ENCODE measurements at regions not wholly inside any gene's neighbourhood (a gene's known extent, or its start where the extent isn't known, plus 50 kb on each side); places are given as distances from the start of the nearest gene placed in this dataset.

DNA sequence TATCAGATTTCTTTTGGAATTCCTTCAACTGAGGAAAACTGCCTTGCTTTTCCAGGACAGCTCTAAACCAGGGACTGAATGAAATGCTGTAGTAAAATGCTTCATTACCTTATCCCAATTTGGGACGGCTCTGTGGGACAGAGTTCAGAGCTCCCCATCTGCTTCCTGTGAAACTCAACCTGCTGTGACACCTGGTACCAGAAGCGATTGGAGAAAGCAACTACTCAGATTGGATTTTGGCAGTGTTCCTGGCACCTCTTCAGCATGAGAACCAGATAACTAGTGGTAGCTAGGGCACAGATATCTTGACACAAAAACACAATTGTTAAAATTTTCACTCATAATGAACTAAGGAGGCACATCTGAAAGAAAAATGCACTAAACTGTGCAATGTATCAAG is 539.1 kb downstream of the SI start:
- no peak for DNase-seq

DNA sequence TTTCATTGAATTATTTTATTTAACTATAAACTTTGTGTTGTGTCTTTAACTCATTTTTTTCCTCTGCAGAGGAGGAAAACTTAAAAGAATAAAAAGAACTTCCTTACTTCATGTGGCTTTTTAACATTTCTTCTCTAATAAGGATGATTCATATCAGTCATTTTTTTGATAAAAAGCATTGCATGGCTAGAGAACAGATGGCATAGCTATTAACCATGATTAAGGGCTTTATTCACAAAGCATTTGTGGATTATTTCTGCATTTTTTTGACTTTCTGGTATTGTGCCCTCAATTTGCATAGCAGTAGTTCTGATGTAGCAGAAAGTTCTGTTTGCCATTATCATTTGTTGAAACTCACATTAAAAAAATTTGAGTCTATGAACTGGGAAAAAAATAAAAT is 540.8 kb downstream of the SI start:
- DNase-seq, result no peak

DNA sequence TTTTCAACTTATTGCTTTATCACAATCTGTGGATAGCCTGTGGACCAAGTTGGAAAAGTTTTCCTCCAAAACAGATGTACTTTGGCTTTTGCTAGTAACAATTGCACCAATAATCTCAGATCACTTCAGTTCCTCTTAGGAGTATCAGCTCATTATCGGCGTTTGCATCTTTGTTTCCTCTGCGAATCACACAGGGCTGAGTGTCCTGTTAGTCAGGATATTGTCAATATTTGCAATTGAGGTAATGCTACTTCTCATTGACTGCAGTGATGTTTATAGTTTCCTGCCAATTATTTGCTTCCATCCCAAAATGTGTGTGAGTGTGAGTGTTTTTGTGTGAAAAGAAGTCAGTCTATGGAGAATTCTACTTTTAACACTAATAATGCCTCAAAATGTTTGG is 545.0 kb downstream of the SI start:
- no peak for DNase-seq

DNA sequence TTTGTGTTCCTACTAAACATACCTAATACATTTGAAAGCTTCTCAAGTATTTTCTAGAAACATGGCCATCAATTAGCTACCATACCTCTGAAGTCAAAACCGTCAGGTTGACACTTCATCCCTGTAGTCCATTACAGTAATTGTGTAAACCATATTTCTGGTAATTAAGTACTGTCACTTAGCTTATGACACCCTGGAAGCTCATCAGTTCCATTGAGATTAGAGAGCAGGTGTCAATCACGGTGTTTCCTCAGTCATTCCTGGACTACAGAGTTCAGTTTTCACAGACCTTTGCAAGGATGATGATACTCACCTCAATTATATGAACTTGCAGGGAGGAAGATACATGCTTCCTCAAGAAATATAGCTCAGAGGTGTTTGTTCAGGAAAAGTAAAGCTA is 552.0 kb downstream of the SI start:
- no peak for DNase-seq

DNA sequence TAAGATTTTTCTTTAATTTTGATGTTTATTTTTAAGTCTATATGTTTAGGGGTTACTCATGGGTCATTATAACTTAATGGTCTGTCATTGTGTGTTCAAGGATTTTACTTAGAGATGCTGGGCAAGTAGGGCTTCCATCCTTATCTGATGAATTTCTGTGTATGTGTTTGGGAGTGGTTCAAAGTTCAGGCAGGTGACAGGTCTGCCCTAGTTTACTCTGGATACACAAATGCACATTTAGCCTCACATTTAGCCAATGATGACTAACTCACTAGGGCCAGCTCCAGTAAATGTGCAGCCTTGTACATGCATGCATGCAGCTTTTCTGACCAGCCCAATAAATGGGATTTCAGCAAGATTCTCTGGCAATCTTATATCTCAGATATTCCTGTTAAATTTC is 554.1 kb downstream of the SI start:
- no peak for DNase-seq

DNA sequence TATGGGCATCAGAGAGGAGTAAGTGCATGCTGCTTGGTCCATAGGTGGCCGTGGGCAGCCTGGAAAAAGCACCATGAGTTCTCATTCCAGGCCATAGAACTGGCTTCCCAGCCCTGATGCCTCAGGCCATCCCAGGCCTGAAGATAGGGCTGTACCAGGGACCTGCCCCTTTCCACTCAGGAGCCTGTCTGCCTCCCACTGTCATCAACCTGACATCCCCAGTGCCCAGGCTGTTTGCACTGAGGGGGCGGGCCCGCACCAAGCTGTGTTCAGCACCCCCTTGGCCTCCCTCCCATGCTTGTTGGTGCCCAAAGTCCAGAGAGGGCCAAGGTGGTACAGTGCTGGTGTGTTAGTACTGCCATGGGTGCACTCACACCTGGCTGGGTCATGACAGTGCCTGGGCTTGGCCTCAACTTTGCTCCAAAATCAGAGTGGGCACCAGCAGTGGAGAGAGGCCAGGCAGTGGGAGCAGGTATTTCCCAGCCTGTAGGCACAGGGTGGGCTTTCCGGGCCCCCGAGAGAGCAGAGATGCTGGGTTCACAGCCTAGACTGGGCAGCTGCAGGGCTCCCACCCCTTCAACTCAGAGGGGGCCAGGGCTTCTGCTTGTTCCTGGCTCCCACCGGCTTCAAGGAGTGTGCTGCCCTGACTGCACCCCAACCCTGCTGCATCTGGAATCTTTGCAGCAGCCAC is 556.1 kb downstream of the SI start:
- DNase-seq, result no peak

DNA sequence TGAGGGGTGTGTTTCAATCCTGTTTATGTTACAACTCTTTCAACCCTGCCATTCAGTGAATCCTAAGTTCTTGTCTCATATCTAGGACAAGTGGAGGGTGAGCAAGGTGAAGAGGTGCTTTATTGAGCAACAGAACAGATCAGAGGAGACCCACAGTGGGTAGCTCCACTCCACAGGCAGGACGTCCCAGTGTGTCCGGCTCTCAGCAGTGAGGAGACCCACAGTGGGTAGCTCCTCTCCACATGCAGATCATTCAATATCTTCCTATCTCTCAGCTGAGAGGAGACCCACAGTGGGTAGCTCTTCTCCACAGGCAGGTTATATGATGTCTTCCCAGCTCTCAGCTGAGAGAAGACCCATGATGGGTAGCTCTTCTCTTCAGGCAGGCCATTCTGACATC is 556.7 kb downstream of the SI start:
- DNase-seq, result no peak

DNA sequence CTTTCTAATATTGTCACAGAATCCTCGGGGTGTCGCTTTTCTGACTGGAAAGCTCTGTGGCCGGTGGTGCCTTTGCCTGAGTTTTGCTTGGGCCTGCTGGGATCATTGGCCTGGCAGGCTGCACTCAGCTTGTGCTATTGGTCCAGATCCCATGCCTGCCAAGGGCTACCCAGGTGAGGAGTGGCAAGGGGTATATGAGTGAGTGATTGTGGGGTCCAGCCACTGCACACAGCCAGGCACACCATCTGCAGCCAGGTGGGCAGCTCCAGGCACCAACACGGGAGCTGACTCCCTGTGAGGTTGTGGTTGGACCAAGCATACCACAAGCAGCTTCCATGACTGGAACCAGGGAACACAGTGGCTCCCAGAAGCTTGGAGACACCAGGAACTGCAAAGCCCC is 557.2 kb downstream of the SI start:
- no peak for DNase-seq

DNA sequence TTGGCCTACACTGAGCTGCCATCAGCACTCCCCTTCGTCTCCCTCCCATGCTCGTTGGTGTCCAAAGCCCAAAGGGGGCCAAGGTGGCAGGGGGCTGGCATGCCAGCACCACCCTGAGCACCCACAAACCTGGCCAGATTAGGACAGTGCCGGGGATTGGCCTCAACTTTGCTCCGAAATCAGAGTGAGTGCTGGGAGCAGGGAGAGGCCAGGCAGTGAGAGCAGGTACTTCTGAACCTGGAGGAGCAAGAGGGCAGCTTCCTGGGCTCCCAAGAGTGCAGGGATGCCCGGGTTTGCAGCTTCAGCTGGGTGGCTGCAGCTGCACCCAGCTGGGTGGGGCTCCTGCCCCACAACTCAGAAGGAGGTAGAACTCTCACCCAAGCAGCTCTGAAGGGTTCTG is 563.0 kb downstream of the SI start:
- DNase-seq, result no peak

DNA sequence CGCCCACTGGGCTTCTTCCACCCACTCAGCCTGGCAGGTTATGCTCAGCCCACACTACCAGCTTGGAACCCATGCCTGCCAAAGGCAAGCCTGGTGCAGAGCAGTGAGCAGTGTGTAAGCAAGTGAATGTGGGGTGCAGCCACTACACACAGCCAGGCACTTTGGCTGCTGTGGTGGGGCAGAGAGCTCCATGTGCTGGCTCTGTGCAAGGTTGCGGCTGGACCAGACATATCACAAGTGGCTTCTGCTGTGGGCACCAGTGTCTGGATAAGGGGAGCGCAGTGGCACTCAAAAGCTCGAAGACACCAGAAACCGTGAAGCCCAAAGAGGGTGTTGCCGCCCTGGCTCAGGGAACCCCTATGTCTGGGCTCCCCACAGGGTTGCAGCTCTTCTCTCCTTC is 563.7 kb downstream of the SI start:
- no peak for DNase-seq

DNA sequence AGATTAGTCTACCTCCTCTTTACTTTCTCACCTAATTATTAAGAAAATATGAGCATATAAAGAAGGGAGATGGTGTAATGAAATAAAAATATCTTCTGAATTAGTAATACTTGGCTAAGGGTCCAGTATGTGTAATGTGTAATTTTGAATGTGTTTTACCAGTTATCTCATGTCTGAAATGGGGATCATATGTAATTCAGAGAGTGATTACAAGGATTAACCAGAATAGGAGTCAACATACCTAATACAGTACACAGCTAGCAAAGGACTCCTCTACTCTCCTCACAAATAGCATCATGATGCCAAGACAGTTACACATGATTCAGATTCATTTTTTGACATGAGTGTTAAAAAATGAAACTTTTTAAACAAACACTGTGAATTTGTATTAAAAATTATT is 570.4 kb downstream of the SI start:
- no peak for DNase-seq

DNA sequence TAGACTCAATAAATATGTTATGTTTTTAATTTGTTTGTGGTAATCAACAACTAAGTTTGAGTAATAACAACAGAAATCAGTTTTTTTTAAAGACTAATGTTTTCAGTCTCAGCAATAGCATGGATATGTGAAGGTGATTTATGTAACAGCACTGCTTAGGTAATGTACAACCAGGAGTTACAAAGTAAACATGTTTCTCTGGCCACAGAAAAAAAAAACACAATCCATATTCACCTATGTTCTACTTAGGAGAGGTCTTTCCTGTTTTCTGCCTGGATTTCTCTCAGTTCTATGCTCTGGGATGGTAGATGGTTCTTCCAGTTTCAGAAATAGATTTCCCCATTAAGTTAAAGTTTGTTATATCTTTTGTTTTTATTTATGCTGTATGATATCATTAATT is 579.4 kb downstream of the SI start:
- DNase-seq, result no peak

DNA sequence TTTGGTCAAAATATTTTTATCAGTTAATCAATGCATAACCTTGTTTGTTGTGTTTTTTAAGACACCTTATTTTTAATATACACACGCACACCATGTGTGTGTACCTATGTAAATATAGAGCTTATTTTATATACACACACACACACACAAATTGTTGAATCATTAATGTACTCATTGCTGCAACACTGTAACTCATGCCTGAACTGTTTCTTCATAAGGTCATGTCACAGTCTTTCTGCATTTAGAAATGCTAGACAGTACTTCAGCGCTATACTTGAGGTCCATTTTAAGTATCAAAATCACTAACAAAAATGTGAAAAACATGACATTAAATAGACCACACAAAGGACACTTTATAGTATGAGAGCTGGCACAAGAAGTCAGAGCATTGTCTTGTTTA is 589.4 kb downstream of the SI start:
- DNase-seq, result no peak

DNA sequence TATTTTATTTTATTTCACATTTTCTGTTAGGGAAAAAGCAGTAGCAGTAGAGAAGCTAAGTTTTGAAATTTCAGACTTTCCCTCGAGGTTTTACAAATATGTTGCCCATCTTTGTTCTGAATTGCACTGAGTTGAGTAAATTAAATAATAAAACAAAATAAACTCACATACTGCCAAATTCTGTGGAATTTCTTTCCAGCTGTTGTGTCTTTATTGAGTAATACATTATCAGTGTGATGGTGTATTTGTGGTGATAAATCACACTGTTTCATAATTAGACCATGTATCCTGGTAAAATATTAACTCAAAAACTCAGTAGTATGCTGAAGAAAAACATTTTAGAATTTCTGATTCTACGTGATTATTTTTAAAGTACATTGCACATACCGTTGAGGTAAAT is 592.1 kb downstream of the SI start:
- DNase-seq, result no peak

DNA sequence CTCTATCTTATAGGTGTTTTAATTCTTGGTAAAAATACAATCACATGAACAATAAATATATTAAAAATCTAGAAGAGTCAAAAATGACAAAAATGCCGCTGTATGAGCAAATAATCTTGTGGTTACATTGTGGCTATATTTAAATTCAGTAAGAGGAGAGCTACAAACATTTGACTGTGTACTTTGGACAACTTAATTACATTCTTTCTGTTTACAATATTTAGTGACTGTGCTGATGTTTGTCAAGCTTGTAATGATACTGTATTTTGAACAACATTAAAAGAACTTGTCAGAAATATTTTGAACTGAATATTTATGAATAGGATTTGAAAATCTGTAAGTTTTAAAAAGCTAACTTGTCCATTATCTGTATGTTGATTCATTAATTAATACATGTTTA is 598.3 kb downstream of the SI start:
- DNase-seq, result no peak

DNA sequence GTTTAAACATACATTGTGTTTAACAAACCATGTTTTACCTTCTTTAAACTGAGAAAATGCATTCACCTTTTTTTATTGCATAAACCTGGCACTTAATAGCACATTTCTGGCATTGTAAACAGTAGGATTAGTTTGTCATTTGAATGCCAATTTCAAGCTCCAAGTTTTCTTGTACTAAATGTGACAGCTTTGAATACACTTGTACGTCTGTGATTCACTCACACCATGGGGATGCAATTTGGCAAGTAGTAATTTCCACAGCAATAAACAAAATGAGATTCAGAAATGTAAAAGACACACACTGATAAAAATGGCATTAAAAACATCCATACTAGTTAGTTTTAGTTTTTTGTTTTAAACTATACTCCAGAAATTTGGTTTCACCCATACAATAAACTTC is 598.9 kb downstream of the SI start:
- DNase-seq, result no peak

DNA sequence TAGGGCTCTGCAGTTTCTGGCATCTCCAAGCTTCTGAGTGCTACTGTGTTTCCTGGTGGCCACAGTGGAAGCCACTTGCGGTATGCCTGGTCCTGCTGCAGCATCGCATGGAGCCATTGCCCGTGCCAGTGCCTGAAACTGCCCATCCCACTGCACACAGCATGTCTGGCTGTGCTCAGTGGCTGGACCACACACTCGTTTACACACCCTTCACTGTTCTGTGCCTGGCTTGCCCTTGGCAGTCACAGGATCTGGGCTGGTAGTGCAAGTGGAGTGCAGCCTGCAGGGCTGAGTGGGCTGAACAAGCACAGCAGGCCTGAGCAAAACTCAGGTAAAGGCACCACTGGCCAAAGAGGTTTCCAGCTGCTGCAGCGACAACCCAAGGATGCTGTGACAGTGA is 600.0 kb downstream of the SI start:
- no peak for DNase-seq

DNA sequence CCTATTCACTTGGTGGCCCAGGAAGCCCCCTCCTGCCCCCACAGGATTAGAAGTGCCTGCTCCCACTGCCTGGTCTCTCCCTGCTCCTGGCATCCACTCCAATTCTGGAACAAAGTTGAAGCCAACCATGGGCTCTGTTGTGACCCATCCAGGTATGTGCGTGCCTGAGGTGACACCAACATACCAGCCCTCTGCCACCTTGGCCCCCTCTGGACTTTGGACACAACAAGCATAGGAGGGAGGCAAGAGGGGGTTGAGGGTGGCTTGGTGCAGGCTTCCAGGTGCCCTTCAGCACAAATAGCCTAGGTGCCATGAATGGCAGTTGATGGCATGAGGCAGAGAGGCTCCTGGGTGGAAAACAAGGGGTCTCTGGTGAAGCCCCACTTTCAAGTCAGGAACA is 600.9 kb downstream of the SI start:
- no peak for DNase-seq

DNA sequence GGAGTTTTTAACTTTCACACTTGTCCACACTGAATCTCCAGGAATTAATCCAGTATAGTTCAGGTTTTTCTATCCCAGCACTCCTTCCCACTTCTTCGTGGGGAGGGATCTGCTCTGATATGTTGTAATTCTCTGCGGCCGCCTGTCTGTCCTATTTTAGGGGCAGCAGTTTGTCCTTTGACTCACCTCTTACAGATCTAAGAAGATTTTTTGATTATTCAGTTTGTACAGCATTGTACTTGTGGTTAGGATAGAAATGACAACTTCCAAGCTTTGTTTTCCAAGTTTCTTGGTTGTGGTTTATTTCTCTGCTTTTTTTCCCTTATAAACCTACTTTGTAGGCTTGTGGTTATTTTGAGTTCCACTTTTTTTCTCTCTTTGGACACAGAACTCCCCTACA is 601.7 kb downstream of the SI start:
- no peak for DNase-seq

DNA sequence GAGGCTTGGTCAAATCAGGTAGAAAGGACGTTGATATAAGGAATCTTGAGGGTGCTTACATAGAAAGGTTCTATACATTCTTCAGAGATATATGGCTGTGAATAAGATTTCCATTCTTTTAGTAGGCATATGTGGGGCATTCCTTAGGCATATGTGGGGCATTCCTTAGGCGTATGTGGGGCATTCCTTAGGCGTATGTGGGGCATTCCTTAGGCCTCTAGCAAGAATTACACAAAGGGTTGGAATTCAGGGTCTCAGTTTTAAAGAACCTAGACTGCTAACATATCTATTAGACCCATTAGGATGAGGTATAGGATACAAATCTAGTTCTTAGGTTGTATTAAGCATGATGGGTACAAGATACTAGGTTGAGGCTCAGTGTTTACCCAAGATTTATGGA is 607.8 kb downstream of the SI start:
- no peak for DNase-seq

DNA sequence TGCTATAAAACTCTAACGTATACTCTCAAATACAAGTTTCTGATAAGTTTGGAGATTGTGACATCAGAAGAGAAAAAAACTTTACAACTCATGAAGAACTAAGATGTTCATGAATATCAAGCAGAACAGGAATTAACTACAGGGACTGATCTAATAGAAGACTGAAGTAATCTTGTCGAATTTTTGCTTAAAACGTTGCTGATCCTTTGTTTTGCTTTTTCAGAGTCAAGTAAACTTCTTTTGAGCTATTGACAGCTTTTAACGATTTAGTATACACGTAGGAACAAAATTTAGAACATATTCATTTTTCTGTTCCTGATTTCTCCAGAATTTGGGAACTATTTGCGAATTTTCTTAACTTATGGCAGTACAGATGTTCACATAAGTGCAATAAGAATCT is 610.2 kb downstream of the SI start:
- DNase-seq, result no peak

DNA sequence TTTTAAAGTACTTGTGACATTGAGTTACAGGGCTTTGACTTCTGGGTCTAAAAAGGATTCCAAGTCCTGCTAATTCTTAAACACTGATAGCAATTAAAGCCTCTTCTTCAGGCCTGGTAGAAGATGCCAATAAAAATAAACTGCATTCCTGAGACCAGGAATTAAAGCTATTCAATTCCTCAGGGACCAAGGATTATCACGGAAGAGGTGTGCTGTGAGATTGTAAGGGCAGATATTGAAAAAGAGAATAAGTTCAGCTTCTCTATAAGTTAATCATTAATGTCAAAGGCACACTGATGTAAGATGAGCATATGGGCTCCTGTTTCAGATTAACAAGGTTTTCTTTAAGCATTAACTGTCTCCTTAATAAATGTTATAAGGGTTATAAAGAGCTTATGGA is 611.3 kb downstream of the SI start:
- no peak for DNase-seq

DNA sequence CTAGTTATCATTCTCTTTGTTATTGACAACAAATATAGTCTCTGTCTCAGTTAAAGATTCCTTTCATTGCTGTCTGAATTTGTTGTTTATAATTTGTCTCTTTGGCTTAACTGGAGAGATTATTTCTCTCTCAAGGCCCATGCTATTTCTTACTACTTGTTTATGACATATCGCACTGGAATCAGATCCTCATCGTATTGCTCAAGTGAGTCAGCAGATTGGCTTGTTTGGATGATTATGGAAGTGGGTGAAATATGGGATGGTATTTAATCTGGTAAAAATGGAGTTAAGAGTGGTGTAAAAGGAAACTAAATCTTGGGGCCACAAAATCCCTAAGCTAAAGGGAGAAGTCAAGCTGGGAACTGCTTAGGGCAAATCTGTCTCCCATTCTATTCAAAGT is 613.1 kb downstream of the SI start:
- DNase-seq, result no peak

DNA sequence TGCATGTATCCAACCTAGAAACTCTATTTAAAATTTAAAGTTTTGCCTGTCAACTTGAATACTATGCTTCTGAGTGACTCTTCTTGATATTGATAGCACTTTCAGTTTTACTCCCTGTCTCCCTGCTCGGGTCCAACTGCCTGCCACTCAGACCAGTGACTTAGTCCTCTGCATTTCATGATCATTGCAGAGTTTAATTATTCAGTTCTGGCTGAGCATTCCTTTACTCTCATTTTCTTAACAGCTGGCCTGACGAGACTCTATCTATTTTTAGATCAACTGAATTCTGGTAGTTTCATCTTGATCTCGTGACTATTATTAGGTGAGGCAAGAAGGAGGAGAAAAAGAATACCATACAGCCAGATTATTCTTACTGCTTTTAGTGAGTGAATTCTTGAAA is 617.4 kb downstream of the SI start:
- DNase-seq, result no peak

DNA sequence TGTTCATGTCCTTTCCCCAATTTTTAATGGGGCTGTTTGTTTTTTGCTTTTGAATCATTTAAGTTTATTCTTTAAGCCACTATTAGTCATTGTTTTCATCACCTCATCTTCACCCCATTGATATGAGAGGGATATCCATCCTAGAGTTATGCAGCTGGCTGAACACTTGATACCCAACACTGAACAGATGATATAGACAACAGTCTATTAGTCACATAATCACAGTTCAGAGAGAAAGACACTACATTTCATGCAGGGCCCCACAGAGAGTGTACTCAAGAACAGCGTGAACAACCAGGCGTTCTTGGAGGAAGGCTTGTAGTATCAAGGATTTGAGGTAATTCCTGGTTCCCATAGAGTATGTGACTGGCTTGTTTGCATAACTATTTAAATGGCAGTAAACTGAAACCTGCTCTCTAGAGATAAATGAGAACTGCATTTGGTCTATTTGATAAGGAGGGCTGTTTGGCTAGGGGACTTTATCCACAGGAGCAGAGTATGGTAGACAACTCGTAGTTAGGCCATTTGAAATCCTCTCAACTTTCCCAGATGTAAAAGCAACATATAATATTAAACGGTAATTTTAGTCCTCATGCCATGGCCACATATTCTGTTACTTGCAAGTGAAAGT is 618.7 kb downstream of the SI start:
- DNase-seq, result no peak

DNA sequence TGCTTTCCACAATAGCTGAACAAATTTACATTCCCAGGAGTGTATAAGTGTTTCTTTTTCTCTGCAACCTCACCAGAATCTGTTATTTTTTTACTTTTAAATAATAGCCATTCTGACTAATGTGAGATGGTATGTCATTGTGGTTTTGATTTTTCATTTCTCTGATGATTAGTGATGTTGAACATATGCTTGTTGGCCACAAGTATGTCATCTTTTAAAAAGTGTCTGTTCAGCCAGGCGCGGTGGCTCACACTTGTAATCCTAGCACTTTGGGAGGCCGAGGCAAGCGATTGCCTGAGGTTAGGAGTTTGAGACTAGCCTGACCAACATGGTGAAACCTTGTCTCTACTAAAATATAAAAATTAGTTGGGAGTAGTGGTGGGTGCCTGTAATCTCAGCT is 619.3 kb downstream of the SI start:
- DNase-seq, result no peak

Measured in activated CD4-positive, alpha-beta T cell treated with anti-CD3 and anti-CD28 coated beads, Interleukin-10, Interleukin-2, amounts not matched to agents 100 ng/mL and 50 ng/mL, durations not matched to agents 16 hours and 8 hours (primary cell).